GM21390 (cell line): ENCODE measurements at regions not wholly inside any gene's neighbourhood (a gene's known extent, or its start where the extent isn't known, plus 50 kb on each side); places are given as distances from the start of the nearest gene placed in this dataset.

Experiments
- ATAC-seq: cut with Tn5 transposase; IDR thresholded peaks from one replicate; pipeline ENCODE4 v1.9.1; 2021; ENCODE audit not compliant: unreplicated experiment

DNA sequence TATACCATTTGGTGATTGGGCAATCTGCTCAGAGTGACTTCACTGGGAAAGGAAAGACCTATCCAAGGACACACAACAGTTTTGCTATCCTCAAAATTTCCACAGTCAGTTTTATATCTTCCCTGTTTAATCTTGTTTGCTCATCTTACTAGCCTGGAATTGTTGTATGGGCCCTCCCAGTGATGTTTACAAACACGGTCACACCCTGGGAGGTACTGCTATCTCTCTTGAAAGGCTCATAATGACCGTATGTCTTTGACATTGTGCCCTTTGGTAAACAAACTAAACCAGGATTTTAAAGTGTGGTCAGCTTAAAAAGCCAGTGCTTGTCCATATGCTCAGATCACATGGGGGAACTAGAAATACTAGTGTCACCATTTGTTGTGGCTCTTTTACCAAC is 277.0 kb downstream of the CDH2 start:
- no peak for ATAC-seq

DNA sequence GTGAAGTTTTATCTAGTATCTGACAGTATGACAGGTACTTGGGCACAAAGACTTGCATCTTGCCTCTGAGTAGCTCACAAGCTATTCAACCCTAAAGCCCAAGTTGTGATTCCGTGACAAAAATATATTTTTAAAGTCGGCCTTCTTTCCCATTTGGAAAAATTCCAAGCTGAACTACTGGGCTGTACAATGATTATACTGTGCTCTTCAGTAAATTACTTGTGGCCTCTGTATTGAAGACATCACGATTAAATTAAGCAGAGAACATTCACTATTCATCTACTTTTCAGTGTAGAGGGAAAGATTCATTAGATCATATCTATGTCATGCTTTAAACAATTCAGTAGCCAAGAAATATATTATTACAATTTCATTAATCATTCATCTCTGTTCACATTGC is 282.2 kb downstream of the CDH2 start:
- no peak for ATAC-seq

DNA sequence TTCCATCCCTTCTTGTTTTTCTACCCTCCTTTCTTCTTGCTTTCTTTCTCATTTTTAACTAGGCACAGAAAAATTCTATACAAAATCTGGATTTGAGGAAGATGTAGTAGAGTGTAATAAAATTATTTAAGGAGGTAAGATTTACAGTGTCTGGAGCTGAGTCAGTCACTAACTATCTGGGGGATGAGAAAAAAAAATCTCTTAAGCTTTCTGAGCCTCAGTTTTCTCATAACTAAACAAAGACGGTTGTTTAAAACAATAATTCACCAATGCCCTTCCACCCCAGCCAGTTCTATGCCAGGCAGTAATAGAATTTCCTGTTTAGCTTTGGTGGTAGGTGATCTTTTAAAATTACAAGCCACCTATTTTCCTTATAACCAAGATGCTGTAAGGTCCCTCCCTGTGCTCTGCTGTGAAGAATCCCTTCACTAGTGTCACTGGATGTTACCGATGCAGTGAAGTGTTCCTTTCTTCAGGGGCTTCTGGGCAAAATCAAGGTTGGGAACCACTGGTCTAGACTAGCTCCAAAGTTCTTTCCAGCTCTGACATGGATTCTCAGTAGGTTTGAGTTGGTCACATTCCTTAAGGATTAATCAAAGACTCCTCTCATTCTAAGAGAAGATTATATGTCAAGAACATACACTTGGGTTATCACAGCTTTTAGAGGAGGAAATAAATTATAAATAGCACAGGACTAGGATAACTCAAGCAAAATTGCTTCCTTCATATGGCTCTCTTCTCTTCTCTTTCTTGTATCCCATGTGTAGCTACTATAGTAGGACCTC is 289.0 kb downstream of the CDH2 start:
- ATAC-seq, result no peak

DNA sequence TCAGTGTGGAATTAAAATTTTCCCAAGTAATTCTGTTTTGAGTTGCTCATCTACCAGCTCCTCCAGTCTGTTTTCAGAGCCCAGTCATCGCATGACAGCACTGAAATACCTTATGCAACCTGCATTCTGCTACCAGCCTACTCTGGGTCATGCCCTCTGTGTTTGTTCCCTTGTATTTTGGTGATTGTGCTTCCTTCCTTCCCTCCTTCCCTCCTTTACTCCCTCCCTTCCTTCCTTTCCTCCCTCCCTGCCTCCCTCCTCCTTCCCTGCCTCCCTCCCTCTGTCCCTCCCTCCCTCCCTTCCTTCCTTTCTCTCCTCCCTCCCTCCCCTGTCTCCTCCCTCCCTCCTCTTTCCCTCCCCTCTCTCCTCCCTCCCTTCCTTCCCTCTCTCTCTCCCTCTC is 289.6 kb downstream of the CDH2 start:
- ATAC-seq, result no peak

DNA sequence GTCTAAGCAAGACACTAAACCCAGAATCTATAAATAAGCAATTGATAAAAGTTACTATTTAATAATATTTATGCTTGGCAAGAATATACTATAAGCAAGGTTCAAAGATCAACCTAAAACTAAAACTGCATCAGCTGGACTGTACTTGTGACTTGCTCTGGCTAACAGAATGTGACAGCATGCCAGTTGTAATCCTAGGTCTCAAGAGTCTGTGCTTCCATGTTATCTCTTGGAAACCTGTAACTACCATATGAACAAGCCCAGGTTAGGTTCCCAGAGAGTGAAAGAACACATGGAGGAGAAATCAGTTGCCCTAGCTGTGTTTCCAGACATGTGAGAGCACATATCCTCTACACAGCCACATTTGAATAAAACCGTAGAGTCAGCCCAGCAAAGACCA is 297.4 kb downstream of the CDH2 start:
- ATAC-seq, result no peak

GRCh38 chr18:27871726-27872125 is 305.2 kb downstream of the CDH2 start:
- no peak for ATAC-seq

- ATAC-seq, result no peak
Measured at GRCh38 chr18:27869735-27870134, 307.2 kb downstream of the CDH2 start.

DNA sequence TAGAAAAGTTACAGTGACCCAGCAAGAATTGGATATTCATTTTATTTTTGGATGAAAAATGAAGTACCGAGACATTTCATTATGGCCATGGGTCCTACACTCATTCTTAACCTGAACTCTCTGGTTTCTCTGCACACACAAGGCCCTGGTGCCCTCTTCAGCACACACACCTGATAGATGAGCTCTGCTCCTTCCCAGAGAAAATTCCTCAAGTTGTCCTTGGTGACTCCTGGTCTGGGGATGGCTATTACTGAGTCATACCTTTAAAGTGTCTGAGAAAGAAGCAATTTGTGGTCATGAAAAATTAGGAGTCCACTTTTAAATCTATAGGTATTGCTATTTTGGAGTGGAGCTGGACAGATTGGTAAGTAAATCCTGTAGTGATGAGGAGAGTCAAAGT is 311.5 kb downstream of the CDH2 start:
- no peak for ATAC-seq

DNA sequence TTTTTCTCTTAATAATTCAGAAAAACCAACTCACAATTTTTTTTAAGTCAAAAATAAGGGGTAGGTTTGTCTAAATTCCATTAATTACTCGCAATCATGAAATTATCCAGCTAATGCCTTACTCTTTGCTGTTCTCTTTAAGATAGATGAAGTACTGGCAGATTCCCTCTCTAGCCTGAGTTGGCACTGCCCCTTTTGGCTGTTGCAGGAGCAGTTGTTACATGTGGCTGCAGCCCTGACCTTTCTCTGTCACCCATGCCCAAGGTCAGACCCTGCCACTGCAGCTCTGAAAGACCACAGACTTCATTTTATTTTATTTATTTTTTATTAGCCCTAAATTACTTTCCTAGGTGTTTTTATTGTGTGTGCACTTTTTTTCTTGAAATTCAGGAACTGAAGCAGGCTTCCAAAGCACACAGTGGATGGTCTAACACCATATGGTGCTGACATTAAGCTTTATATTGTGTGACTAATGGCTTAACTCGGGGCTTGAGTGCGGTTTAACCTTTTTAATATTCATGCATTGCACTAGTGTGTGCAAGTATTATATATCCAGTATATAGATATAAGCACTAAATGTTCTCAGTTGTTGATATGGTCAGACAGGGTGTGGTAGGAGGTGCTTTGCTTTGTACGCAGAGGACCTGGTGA is 313.0 kb downstream of the CDH2 start:
- ATAC-seq, result no peak

- ATAC-seq, result no peak
Measured at GRCh38 chr18:27862041-27862682, 314.8 kb downstream of the CDH2 start.

DNA sequence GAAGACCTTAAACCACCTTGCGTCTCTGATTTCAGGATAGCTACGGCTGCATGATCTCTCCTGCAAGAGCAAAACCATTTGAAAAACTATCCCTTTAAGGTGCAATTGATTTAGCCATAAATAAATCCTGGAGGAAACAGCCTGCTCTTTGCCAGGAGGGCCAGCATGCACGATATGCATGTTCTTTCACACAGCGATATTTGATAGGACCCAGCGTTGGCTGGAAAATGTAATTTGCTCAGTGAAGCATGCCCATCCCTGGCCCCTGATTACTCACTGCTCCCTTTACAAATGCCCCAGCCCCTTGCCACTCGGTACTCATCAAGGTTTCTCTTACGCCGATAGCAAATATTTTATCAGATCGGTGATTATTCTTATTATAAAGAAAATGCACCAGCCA is 315.4 kb downstream of the CDH2 start:
- ATAC-seq, result no peak

- ATAC-seq, result no peak
Measured at GRCh38 chr18:27860701-27861107, 316.2 kb downstream of the CDH2 start.

- ATAC-seq, result no peak
Measured at GRCh38 chr18:27860011-27860410, 316.9 kb downstream of the CDH2 start.

DNA sequence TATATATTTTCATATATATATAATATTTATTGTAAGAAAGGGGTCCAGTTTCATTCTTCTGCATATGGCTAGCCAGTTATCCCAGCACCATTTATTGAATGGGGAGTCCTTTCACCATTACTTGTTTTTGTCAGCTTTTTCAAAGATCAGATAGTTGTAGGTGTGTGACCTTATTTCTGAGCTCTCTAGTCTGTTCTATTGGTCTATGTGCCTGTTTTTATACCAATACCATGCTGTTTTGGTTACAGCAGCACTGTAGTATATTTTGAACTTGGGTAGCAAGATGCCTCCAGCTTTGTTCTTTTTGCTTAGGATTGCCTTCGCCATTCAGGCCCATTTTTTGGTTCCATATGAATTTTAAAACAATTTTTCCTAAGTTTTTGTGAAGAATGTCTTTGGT is 320.1 kb downstream of the CDH2 start:
- no peak for ATAC-seq

- no peak for ATAC-seq
Measured at GRCh38 chr18:27855486-27855885, 321.4 kb downstream of the CDH2 start.

- ATAC-seq, result no peak
Measured at GRCh38 chr18:27854631-27855030, 322.3 kb downstream of the CDH2 start.

DNA sequence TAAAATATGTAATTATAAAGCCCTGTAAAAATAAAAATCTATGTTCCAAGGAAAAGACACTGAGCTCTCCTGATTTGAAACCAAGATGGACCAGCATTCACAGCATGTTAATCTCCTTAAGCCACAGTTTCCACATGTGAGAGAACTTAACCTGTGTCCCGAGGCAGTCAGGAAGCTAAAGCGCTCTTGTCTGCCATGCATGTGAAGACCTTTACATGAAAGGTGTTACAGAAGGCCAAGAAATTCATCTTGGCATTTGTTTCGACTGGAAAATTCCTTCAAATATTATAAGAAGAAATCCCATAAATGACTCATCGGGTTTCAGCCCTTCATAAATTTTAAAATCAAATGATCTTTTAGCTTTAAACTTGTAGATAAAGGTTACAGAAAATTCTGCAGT is 328.6 kb downstream of the CDH2 start:
- ATAC-seq, result no peak

DNA sequence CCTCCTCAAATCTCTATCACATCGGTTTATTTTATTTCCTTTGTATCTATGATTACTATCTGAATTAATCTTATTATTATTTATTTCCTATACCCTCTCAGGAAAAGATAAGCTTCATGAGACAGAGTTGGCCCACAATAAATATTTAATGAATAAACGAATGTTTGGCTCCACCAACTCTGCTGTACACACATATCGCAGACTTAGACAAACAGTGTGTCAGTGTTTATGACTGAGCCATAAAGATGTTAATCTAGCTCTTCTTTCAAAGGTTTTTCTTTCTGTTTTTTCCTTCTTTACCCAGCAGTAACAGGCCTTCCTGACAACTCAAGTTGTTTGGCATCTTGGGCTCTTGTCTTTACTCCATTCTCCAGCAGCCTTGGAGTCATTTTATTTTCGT is 329.5 kb downstream of the CDH2 start:
- ATAC-seq, result no peak

DNA sequence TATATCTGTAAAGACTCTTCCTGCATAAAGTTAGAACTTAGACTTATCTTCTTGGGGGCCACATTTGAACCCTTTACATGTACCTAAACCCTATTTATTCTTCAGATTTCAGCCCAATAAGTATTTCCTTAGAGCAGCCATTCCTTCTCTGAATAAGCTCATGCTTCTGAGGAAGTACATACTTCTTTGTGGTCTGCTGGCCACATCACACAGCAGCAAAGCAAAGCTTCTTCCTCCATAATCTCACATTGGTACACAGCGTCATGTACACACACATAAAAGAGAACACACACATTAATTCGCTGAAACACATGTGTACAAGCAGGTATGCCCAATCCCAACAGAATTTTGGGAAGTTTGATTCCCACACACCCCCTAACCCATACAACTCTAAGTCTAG is 331.0 kb downstream of the CDH2 start:
- ATAC-seq, result no peak

DNA sequence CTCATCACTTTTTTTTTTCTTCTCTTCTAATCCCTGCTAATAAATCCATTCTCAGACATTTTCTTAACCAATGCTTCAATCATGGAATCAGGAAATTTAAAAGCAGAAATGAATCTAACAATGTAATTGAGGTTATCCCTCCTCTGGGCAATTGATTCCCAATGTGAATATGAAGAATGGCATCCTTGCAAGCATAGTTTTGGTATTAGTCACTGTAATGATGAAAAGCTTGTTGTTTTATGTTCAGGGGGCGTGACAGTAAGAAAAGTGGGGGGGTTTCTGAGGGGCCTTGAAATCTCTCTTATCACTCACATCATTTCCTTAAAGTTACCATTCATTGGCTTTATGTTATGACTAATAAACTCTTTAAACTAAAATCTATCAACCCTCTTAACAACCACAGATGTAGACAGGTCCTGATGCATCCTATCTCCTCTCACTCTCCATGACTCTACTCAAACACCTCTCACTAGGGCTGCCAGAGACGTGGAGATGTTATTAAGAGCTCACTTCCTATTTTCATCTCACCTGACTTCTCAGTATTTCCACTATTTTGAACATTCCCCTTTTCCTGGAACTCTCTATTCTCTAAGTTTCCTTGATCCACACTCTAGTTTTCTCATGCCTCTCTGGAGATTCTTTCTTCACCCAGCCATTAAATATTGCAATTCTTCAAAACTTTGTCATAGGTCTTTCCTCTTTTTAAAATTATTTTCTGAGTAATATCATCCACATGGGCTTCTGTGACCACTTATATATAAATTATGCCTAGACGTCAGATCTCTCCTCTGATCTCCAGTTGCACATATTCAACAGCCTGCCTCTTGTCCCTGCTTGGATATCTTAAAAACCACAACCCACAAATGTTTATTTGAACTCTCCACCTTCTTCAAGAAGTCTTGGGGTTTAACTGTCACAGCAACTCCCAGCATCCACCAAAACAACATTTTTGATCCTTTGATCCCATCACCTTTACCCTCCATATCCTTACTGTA is 332.9 kb downstream of the CDH2 start:
- ATAC-seq, result no peak

DNA sequence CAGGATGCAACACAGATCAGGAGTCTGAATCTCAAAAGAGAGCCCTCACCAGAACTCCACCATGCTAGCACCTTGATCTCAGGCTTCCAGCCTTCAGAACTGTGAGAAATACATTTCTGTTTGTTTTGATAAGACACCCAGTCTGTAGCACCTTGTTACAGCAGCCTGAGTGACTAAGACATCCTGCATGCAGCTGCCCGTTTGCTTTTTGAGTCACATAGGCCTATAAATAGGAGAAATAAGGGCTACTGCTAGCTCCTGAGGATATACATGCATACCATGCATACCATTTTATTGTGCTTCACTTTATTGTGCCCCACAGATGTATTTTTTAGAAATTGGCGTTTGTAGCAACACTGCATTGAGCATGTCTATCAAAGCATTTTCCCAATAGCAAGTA is 337.8 kb downstream of the CDH2 start:
- ATAC-seq, result no peak
